Urinary bladder (tissue), 4 donors: ENCODE measurements at regions not wholly inside any gene's neighbourhood (a gene's known extent, or its start where the extent isn't known, plus 50 kb on each side); places are given as distances from the start of the nearest gene placed in this dataset. TPM values are rescaled to one million over a fixed set of nuclear protein-coding genes. Genes with fewer than 3 reads are reported as not detected.

ENCODE experiments used
- DNase-seq: peaks from one replicate; pipeline ENCODE4 v3.0.0-alpha.2; 2015; ENCODE audit errors: extremely low spot score
- H3K27ac ChIP-seq: one replicate; pipeline ENCODE4 v1.5.1; 2013; ENCODE audit warnings: low read depth, mild to moderate bottlenecking, moderate library complexity
- H3K36me3 ChIP-seq: one replicate; pipeline ENCODE4 v1.6.1; 2013; ENCODE audit warnings: mild to moderate bottlenecking, moderate library complexity; ENCODE audit not compliant: insufficient read depth
- H3K4me1 ChIP-seq: one replicate; pipeline ENCODE4 v1.6.1; 2013; ENCODE audit warnings: mild to moderate bottlenecking, moderate library complexity; ENCODE audit not compliant: insufficient read depth
- H3K4me3 ChIP-seq: one replicate; pipeline ENCODE4 v1.5.1; 2013; ENCODE audit warnings: low read depth, low read length
- WGBS: extraction: QIAGEN DNeasy Blood & Tissue Kit; methylation state at CpG from one replicate; pipeline ENCODE4 v1.1.7; 2013; 5-methylcytosine and 5-hydroxymethylcytosine counted together
- small RNA-seq: library from RNA; depleted of rRNA; stranded (forward); fragments of <200 nt; gene quantifications from one replicate; pipeline ENCODE3, GENCODE V24; 2014
- donor health status: healthy with polysubstance abuse.
- donor health status: healthy.

GRCh38 chr4:65791812-65792308 lies 121.6 kb upstream of the EPHA5 start:
- Histone ChIP-seq H3K4me3 (no peak overlapping the region), H3K4me1 (no peaks in the 10 kb centered on the region), H3K36me3 (no peaks in the 10 kb centered on the region), H3K27ac (no peak overlapping the region)
- 54% methylated on average over 5 of the region's 5 CpGs for WGBS
- no peak for DNase-seq

DNA sequence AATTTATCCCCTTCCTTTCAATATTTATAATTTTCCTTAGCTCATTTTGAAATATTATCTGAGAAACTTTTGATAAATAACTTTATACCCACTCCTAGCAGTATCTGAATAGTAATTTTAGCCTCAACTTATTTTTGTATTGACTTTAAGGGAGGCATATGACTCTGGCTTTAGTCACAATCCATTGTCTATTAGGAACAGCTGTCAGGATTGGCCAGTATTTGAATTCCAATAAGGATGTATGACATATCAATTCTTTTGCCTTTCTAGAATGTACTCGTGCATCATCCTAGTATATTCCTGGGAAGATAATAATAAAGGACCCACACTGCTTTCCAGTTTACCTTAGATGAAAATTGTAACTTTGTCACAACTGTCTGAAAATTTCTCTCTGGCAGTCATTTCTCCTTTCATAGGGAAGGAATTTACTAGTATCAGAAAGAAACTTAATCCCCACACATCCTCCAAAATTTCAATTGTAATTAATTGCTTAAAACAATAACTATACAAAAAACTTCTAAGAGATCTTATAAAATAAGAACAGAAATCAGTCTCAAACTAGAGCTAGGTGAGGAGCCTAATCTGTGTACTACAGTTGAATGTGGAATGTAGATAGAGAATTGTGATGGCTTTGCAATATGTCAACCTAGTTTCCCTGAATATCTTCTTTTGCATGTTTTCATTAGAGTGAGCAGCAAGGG lies 121.0 kb upstream of the EPHA5 start:
- DNase-seq = no peak
- Histone ChIP-seq H3K27ac (no peak overlapping the region), H3K36me3 (no peaks in the 10 kb centered on the region), H3K4me1 (no peaks in the 10 kb centered on the region), H3K4me3 (no peak overlapping the region)
- 71% methylated on average over 1 of the region's 1 CpG for WGBS

DNA sequence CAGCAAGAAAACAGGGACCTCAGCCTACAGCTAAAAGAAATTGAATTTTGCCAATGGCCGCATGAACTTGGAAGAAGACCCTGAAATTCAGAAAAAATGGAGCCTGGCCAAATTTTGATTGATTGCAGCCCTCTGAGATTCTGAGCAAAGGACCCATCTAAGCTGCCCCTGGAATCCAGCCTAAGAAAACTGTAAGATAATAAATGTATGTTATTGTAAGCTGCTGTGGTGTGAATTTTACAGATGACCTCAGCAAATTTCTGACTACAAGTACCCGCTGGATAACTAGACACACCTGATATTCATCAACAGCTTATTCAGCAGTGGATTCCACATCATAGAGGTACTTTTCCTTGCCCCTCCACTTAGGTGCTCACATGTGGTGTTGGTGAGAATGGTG lies 119.5 kb upstream of the EPHA5 start:
- H3K27ac ChIP-seq = no peak overlapping the region
- no peaks in the 10 kb centered on the region for H3K4me1 ChIP-seq
- no peak overlapping the region for H3K4me3 ChIP-seq
- H3K36me3 ChIP-seq = no peaks in the 10 kb centered on the region
- DNase-seq = no peak
- WGBS = 33% methylated on average over 2 of the region's 2 CpGs

DNA sequence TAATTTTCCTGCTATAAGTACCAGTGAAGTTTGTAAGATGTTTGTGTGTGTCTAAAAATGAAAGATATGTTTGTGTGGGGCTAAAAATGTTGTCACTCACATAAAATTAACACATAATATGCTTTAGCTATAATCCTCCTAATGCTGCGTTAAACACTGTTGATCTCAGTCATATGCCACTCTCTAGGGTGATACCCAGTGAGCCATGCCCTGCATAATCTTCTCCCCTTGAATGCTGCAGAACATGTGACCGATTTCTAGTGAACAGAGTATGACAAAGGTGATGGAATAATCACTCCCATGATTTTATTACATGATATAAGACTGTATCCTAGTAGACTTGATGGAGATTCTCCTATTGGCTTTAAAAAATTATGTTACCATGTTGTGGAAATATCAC lies 119.1 kb upstream of the EPHA5 start:
- no peak overlapping the region for H3K4me3 ChIP-seq
- H3K4me1 ChIP-seq = no peaks in the 10 kb centered on the region
- DNase-seq = no peak
- no peak overlapping the region for H3K27ac ChIP-seq
- 82% methylated on average over 2 of the region's 2 CpGs for WGBS
- H3K36me3 ChIP-seq = no peaks in the 10 kb centered on the region

GRCh38 chr4:65777270-65777669 lies 107.0 kb upstream of the EPHA5 start:
- H3K4me3 ChIP-seq = no peak overlapping the region
- no peak overlapping the region for H3K27ac ChIP-seq
- no peaks in the 10 kb centered on the region for H3K4me1 ChIP-seq
- WGBS = 70% methylated on average over 1 of the region's 1 CpG
- no peak for DNase-seq
- no peaks in the 10 kb centered on the region for H3K36me3 ChIP-seq

- 89% methylated on average over 6 of the region's 6 CpGs for WGBS
- no peak for DNase-seq
- Histone ChIP-seq H3K4me3 (no peak overlapping the region), H3K36me3 (no peaks in the 10 kb centered on the region), H3K27ac (no peak overlapping the region), H3K4me1 (no peaks in the 10 kb centered on the region)
These were observed 103.3 kb upstream of the EPHA5 start for GRCh38 chr4:65773636-65774035.

DNA sequence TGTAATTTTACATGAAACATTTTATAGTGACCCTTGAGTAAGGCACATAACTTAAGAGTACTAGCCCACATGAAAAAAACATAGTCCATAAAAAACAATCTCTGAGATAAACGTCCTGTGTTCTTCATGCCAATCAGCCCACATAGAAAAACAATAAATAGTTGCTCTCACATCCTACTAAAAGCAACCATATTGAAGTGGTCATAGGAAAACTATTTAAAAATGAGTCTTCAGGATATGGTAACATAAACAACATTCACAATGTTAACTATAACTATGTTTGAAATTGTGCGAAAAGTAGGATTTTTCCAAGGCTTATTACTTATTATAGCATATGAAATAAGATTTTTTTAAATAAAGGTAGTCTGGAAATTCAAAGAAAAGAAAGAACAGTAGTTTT lies 77.1 kb upstream of the EPHA5 start:
- 30% methylated on average over 2 of the region's 2 CpGs for WGBS
- no peak for DNase-seq
- Histone ChIP-seq H3K27ac (no peak overlapping the region), H3K4me1 (no peaks in the 10 kb centered on the region), H3K36me3 (no peaks in the 10 kb centered on the region), H3K4me3 (no peak overlapping the region)

- Histone ChIP-seq H3K27ac (no peak overlapping the region), H3K4me3 (no peak overlapping the region), H3K36me3 (no peaks in the 10 kb centered on the region), H3K4me1 (no peaks in the 10 kb centered on the region)
- no peak for DNase-seq
- 52% methylated on average over 2 of the region's 2 CpGs for WGBS
These were observed 67.8 kb upstream of the EPHA5 start for GRCh38 chr4:65738134-65738533.

- 60% methylated on average over 4 of the region's 4 CpGs for WGBS
- Histone ChIP-seq H3K4me1 (no peaks in the 10 kb centered on the region), H3K27ac (no peak overlapping the region), H3K4me3 (no peak overlapping the region), H3K36me3 (no peaks in the 10 kb centered on the region)
- no peak for DNase-seq
These were observed 67.4 kb upstream of the EPHA5 start for GRCh38 chr4:65737672-65738071.

GRCh38 chr4:65724973-65725372 lies 54.7 kb upstream of the EPHA5 start:
- WGBS = 82% methylated on average over 5 of the region's 5 CpGs

More at GRCh38 chr4:65724973-65725372, 54.7 kb upstream of the EPHA5 start:
- H3K36me3 ChIP-seq = no peaks in the 10 kb centered on the region
- no peak overlapping the region for H3K4me3 ChIP-seq
- no peaks in the 10 kb centered on the region for H3K4me1 ChIP-seq
- H3K27ac ChIP-seq = no peak overlapping the region
- no peak for DNase-seq

Small RNAs in the stretch of these regions (small RNA-seq; reads per million reads assigned to genes)
- gene MIR1269A (not detected), gene RNU2-40P (not detected), gene RNU6-699P (not detected)
